Activated CD8-positive, alpha-beta memory T cell treated with anti-CD3 and anti-CD28 coated beads, Interleukin-2, amount 50 U/mL, for 4 hours (primary cell): ENCODE measurements at regions not wholly inside any gene's neighbourhood (a gene's known extent, or its start where the extent isn't known, plus 50 kb on each side); places are given as distances from the start of the nearest gene placed in this dataset.

Experiments used
- DNase-seq: peaks from one replicate; pipeline ENCODE4 v3.0.0-alpha.2; 2020

DNA sequence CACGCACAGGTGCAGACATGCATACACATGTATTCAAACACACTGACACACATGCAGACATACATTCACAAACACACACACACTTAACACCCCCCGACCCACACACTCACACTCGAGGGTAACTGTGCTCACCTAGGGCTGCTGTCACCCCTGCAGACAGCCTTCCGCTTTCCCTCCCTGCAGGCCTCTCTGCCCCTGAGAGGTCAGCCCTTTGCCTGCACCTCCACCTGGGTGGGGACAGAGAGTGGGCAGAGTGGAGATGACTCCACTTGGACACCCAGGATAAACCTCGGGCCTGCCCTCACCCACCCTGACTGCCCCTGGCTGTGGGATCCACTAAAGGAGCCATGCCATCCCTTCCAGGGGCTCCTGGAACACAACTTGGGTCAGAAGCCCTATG lies 264.3 kb downstream of the PTPRU start:
- DNase-seq = no peak

DNA sequence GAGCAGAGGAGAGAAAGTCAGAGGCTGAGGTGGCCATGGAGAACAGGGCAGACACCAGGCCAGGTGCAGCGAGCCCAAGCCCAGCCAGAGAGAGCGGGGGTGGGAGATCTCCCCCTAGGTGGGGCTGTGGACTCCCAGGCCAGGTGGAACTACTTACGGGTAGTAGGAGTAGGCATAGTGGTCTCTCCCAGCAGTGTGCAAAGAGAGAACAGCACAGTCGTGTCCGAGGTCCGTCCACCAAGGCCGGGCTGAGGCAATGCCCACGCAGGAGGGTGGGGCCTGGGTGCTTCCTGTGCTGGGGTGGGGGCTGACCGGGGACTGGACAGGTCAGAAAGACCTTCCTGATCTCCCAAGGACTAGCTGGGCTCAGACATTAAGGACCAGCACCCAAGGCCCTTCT lies 263.7 kb downstream of the PTPRU start:
- DNase-seq = no peak

DNA sequence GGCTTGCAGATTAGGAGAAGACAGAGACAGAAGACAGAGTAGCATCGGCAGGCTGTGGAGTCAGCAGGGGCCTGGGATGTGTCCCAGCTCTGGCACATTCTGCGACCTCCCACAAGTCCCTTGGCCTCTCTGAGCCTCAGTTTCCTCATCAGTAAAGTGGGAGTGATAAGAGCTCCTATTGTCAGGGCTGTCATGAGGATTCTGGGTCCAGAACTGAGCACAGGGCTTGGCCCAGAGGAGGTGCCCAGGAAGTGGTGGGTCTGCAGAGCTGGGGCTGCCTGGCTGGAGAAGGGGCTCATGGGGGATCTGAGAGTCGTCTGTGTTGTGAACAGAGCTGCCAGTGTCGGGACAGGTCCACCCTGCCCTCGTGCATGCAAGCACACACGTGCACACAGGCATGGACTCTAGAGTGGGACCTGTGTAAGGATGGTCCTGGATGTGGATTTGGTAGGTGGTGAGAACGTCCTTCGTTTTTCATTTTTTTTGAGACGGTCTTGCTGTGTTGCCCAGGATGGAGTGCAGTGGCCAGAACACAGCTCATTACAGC lies 262.9 kb downstream of the PTPRU start:
- no peak for DNase-seq

DNA sequence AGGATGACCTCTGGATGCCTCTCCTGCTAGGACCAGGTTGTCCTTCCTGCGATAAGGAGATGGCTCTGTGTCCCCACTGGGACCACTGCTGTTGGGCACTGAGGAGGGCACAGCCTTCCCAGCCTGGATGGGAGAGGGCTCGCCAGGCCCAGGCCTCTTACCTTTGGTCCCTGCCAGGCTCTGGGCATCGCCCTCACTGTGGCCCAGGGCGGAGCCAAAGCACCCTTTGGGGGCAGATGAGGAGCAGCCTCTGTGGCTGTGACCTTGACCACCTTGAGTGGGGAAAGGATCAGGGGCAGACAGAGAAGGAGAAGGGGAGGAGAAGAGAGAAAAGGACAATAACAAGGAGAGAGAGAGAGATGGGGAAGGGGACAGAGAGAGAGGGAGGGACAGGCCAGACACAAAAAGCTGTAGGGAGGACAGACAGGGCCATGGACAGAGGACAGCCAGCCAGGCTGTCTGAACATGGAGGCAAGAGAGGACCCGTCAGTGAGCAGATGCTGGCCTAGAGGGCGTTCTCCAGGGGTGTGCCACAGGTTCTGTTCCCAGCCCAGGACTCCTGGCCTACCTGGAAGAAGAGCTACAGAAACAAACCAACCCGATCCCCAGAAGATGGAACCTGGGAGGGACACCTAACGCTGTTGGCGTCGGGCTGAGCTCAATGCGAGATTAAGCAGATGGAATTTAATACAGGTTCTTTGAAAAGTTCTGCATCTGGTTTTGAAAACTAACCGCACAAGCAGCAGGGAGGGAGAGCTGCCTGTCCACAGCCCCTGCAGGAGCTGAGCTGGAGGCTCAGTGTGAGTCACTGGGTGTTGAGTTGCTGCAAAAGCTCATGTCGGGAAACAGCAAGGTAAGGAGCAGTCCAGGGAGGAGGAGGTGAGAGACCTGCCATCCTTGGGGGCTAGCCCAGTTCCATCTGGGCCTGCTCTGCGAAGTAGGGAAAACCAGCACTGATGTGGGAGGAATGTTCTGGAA lies 262.1 kb downstream of the PTPRU start:
- DNase-seq = no peak

DNA sequence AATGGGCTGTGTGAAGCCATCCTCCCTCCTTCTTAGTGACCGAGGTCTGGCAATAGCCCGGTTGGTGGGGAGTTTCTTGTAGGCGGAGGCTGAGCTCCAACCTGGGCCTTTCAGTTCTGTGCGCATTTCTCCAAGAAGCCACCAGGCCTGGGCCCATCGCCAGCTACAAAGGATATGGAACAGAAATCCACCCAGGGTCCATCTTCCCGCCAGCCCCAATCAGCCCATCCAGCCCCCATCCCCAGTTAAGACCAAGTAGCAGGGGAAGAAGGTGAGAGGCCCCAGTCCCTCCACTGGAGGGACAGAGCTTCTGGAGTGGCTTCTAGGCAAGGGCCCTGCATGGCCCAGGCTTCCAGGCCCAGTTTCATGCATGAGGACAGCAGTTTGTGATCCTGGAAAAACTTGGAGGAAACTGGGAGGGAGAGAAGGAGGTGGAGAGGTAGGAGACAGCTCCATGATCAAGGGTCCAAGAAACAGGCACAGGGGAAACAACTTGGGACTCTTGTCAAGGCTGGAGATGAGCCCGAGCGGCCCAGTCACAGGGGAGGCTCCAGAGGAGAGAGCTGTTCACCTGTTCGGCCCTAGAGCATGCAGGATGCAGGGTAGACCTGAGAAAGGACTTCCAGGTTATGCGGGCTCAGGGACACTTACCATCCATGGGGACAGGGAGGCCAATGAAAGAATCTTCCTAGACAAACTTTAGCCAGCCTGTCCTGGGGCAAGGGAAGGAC lies 261.2 kb downstream of the PTPRU start:
- DNase-seq = no peak

DNA sequence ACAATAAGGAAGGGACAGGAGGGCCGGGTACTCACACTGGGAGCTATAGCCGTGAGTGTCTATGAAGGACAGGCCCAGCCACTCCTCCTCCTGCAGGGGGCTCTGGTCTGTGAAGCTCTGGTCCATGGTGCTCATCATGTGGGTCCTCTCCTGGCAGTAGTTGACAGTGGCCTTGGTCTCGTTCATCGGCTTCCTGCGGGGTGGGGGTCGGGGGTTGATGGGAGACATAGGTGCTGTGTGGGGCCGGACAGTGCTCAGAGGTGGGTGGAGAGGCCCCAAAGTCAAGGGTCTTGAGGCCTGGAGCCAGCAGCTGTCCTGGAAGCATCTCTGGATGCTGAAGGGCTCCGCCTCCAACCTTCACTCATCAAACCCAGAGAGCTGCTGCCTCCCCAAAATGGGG lies 260.4 kb downstream of the PTPRU start:
- DNase-seq = no peak

DNA sequence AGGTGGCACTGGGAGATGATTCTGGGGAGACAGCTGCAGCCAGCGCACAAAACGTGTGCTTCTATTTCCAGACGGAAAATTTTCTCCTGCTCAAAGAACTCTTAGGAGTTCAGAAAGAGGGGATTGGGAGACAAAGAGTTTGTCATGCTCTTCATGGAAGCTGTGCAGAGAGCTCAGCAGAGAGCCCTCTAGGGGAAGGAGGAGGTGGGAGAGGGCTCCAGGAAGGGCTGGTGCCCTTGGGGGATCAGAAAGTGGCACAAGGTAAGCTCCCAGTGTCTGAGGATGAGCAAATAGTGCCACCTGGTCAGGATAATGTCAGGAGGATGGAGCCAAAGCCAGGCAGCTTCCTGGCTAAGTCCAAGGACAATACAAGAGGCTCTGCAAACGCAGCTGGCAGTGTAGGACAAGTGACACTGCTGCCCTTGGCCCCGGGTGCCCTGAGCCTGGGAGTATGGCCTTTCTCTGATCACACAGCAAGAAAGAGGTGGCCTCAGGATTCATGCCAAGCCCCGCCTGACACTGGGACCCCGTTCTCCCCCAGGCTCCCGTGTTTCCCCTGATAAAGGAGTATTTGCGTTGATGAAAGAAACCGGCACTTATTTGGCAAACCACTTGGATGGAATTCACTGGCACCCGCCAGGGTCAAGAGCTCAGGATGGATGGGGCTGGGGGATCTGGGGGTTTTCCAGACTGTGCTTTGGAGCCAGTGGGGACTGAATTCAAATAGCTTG lies 254.0 kb downstream of the PTPRU start:
- DNase-seq = no peak

DNA sequence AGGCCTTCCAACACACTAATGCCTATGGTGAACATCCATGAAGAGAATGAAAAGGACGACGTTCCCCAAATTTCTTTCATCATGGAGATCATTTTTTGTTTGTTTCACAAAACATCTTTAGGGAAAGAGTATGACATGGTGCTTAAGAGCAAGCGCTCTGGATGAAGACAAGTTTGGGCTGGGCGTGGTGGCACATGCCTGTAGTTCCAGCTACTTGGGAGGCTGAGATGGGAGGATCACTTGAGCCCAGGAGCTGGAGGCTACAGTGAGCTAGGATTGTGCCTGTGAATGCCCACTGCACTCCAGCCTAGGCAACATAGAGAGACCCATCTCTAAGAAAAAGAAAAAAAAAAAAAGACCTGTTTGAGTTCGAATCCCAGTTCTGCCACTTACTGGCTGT lies 253.1 kb downstream of the PTPRU start:
- no peak for DNase-seq

DNA sequence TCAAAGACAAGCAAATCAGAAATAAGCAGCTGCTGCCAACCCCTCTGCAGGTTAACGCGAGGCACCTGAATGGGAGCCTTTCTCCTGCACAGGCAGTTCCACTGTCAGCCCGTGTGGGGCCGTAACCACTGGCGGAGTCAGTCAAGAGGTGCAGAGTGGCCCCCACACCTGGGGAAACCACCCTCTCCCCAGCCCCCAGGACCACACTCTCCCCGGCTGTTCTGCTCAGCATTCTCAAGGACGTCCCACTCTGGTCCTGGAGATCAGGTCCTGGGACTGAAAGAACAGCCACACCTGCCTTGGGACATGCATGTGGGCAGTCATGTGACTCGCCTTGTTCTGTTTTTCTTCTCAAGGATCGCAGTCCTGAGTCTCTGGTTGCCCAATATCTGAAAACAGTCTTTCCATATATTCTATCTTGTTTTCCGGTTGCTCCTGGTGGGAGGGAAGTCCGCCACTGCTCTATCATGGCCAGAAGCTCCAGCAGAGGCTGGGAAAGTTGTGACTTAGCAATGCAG lies 252.5 kb downstream of the PTPRU start:
- DNase-seq = no peak

DNA sequence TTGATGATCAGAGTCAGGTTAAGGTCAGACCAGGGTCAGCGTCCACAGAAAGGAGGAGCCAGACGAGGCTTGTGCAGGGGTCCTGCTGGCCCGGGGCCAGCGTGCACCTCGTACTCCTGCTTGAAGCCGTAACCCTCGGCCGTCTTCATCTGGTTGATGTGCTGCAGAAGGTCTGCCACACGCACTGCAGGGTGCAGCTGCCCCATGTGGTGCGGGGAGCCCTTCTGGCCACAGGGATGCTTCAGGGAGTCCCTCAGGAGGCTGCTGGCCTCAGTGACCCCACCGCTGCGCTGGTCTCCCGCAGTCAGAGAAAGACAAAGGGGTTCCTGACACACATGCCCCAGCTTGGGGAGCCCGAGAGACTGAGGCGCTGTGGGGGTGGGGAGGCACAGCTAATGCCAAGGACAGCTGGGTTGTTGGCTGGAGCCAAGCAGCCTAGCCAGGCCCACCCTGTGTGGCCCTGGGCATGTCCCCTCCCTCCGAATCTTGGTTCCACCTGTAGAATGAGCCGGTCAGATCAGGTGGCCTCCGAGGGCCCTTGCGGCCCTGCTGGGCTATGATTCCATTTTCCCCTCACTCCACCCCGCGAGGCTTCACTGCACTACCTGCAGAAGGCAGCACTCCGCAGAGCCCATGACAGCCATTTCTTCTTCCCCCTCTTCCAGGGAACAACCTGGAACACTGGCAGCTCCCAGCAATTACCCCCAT lies 251.9 kb downstream of the PTPRU start:
- no peak for DNase-seq

DNA sequence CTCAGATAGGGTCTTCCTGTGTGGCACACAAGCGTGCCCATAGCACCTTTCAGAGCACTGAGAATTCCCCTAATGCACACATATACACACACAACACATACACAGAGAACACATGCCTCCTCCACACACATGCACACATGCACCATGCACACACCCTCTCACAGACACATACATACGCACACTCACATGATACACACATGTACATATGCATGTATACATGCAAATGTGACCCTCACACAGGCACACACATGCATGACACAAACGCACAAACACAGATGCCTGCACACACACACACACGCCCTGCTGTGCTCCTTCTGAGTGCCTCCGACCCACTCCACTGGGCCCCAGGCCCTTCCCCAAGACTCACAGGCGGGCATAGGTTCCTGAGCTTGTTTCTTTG lies 251.0 kb downstream of the PTPRU start:
- DNase-seq = no peak

DNA sequence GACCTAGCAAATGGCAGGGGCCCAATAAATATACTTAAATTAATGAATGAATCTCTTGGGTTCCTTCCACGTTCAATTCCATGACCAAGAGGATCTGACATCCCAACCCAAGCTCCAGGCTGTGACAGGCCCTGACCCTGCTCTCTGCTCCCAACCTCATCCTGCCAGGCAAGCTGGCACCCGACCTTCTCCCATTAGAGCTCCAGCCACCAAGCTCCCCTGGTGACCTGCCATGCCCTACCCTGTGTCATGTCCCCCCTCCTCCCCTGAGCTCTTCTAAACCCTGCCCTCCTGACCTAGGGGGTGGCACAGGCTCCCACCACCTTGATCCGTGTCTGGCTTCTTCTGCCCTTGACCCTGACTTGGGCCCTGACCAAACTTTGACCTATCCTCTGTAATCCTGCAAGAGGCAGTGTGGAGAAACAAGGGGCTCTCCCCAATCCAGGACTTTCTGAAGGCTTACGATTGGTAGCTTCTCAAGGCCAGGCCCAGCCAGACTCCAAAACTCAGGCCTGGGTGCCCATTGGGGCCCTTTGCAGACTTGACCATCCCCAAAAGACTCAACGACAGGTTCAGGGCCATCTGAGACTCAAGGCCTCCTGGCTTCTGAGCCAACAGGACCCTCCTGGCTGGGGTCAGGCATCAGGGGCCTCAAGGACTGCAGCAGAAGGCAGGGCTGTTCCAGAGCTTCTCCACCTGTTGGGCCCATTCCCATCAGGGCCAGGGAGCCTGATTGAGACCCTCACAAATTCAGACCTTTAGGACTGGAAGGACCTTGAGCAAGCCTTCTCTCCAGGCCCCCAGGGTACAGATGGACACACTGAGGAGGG lies 249.0 kb downstream of the PTPRU start:
- DNase-seq = no peak

DNA sequence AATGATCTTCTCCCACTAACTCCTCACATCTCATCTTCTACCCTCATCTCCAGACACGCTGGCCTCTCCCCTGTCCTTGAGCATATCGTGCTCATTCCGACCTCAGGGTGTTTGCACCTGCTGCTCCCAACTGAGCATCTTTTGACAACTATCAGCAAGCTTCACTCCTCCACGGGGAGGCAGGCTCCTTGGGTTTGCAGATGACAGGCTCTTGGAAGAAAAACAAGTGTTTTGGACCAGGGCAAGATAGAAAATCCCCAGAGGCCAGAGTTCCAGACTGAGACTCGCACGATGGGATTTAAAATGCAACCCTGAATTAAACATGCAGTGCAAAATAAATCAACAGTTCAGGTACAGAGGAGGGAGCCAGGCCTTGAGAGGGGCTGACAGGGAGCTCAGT lies 246.7 kb downstream of the PTPRU start:
- no peak for DNase-seq

DNA sequence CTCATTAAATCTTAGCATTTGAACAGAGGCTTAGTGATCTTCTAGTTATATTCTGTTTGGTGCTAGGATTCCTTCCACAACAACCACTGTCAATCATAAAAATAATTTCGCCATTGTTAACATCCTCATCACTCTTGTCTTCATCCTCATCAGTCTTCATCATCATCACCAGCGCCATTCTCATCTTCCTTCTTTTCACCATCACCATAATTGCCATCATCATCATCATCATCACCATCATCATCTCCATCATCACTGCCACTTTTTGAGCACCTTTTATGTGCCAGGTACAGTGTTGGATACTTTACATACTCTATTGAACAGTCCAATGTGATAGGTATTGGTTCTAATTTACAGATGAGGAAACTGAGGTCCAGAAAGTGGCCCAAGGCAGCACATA lies 245.7 kb downstream of the PTPRU start:
- no peak for DNase-seq

DNA sequence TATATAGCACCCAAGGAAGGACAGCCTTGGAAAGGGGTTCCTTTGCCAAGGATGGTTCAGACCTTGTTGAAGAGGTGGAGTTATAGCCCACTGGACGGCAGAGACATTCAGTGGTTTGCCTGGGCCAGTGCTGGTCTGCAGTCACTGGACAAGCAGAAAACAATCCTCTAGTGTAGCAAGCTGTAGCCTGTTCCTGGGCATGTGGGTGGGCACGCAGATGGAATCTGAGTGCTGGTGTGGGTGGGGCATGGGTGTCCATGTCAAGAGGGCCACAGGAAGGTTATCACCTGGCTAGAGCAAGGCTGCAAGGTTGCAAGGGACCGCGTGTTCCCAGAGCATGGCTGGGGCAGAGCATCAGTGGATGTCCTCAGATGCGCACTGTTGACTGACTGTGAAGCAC lies 244.7 kb downstream of the PTPRU start:
- DNase-seq = no peak

DNA sequence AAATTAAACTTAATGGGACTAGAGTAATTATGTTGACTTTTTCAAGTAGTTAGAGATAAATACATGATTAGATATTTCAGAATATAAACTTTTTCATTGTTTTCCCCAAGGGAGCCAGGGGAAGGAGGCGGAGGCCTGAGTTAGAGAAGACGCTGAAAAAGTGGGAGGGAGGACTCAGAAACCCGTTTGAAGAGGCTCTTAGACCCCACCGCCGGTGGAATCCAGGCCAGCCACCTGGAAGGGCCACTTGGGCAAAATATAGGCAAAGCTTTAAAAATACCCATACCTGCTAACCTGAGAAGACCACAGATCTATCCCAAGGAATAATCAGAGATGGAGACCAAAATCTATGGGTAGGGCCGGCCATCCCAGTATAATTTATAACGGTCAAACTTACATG lies 242.6 kb downstream of the PTPRU start:
- no peak for DNase-seq

DNA sequence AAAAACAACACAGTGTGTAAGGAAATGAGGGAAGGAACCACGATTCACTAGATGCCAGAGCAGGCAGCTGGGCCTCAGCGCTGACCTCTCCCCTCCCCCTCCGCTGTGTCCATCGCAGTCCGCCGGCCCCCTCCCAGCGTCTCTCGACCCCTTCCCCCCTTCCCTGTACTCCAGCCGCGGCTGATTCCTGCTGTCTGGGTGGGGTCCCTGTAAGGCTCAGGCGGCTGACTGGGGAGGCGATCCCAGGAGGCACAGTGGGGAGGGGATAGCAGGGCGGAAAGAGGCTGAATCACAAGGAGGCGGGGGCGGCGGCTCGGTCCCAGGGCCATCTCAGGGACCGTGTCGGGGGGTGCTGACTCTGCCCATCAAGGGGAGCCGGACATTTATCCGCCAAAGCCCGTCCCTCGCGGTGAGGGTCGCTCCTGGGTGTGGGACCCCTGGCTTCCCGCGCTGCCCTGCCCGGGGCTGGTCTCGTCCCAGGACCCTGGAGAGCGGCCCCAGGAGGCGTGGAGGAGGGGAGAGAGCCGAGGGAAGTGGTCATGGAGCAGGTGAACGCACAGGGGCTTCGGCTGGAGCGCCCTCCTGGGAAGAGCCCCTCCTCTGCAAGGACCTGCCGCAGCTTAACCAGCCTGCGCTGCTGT lies 241.9 kb downstream of the PTPRU start:
- DNase-seq = no peak

DNA sequence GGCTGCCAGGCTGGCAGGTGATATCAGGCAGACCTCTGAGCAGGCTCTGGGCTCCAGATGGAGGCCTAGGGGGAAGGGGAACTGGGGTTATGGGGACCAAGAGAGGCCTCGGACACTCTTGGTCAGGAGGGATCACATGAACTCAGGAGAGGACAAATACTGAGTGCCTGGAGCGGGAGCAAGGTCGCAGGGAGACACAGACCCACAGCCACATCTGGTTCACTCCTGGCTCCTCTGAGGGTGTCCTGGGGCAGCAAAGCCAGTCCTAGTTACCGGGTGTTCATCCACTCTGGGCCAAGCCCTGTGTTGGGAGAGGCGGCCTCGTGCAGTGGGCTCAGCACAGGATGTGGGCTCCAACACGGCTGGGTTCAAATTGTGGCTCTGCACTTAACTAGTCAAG lies 239.0 kb downstream of the PTPRU start:
- no peak for DNase-seq

DNA sequence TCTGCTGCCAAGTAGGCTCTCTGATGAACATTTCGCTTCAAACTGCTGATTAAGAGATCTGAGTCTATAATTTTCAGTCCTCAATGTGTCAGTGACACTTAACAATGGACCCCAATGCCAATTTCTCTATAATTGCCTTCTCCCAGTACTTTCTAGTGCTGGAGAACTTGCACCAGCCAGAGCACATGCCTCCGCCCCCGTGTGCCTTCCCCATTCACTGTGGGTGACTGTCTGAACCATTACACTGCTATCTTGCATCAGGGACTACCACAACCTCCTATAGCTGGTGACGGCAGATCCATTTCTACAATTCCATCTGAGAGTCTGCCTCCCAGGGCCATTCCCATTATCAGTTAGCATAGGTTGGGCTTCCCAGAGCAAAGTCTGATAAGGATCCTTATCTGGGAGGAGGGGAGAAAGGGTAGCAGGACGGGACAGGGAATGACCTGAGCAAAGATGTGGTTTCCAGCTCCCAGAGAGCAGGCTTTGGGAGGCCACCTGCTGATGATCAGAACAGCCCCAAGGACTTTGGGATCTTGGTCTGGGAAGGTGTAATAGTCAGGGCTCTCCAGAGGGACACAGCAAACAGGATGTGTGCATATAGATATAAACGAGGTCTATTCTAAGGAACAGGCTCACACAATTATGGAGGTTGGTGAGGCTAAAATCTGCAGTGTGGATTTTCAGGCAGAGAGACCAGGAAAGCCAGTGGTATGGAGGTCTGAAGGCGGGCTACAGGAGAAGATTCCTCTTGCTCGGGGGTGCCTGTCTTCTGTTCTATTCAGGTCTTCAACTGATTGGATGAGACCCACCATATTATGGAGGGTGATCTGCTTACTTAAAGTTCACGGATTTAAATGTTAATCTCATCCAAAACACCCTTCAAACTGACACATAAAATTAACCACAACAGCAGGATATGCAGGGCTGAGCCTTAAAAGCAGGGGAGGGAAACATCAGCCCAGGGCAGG lies 238.2 kb downstream of the PTPRU start:
- DNase-seq = no peak
